ENCODE measurements at regions not wholly inside any gene's neighbourhood (a gene's known extent, or its start where the extent isn't known, plus 50 kb on each side); places are given as distances from the start of the nearest gene placed in this dataset.
"Not testable (repeated sequence)": the region's sequence is repeated elsewhere in the genome, so short reads cannot be mapped to it uniquely, and the experiment has no call there.

GRCh38 chr2:87502948-87503347 lies 244.9 kb upstream of the PLGLB2 start:
- not testable (repeated sequence) for TF ChIP-seq CTCF (IDR thresholded peaks at IDR 0.05; ENCODE audit: insufficient read depth, low read length); GABPA (IDR thresholded peaks at IDR 0.05; ENCODE audit: low read depth); REST (IDR thresholded peaks at IDR 0.05; ENCODE audit: insufficient replicate concordance, low read depth); POLR2AphosphoS5 (IDR thresholded peaks at IDR 0.05; ENCODE audit: low read depth)
